ENCODE measurements at regions not wholly inside any gene's neighbourhood (a gene's known extent, or its start where the extent isn't known, plus 50 kb on each side); places are given as distances from the start of the nearest gene placed in this dataset.

- TF ChIP-seq CTCF (IDR thresholded peaks at IDR 0.05) (no peak), TCF7L2 (IDR thresholded peaks at IDR 0.05; ENCODE audit: low read depth, low read length) (no peak), REST (IDR thresholded peaks at IDR 0.05; ENCODE audit: insufficient read depth in 1 of 2, low read depth in 2 of 2, low read length in 1 of 2) (no peak), SIN3A (IDR thresholded peaks at IDR 0.05; ENCODE audit: borderline replicate concordance, insufficient read depth, low read depth, low read length) (no peak), POLR2AphosphoS5 (IDR thresholded peaks at IDR 0.05; ENCODE audit: low read depth, low read length) (no peak)
Measured at GRCh38 chrX:10972706-10973105, 138.4 kb upstream of the HCCS start.

Data from Panc1 (cell line).